Kidney epithelial cell (primary cell): ENCODE measurements at regions not wholly inside any gene's neighbourhood (a gene's known extent, or its start where the extent isn't known, plus 50 kb on each side); places are given as distances from the start of the nearest gene placed in this dataset.

Experiments
- DNase-seq: peaks from one replicate; pipeline ENCODE4 v3.0.0-alpha.2; 2010; ENCODE audit warnings: low read depth
- H3K27me3 ChIP-seq: 2 replicates; pipeline ENCODE4 v1.6.0; 2011; ENCODE audit warnings: low read length; ENCODE audit not compliant: control insufficient read depth, insufficient read depth
- H3K36me3 ChIP-seq: 2 replicates; pipeline ENCODE4 v1.5.1; 2011; ENCODE audit warnings: low read length; ENCODE audit not compliant: control insufficient read depth, insufficient read depth
- H3K4me3 ChIP-seq: 2 replicates; pipeline ENCODE4 v1.5.1; 2011; ENCODE audit warnings: low read depth, mild to moderate bottlenecking, control low read depth, low read length
- TF ChIP-seq, protein P1 (sequence below): IDR thresholded peaks from 2 replicates; pipeline ENCODE4 v1.5.1; 2011; ENCODE audit warnings: mild to moderate bottlenecking, moderate library complexity, low read length, control low read depth, inconsistent platforms; ENCODE audit not compliant: insufficient read depth, poor library complexity, severe bottlenecking

DNA sequence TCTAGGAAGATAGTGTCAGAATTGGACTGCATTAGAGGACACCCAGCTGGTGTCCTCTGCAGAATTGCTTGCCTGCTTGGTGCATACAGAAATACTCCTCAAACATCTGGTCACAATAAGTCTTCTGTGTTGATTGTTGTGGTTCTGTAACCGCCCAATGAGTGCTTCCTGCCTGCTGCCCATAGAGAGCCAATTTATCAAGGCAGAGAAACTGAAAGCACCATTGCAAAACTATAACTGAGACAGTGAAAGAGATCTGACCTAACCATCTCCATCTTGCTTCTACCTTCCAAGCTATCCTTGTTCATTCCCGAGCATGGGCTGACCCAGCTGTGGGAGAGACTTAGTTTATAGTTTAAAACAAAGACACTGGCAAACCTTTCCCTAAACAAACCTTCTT, 462.4 kb upstream of the RGS18 start:
- no peaks in the 10 kb centered on the region for H3K27me3 ChIP-seq
- H3K4me3 ChIP-seq = no peak overlapping the region
- no peak for DNase-seq
- no peaks in the 10 kb centered on the region for H3K36me3 ChIP-seq
- TF ChIP-seq, protein P1, sequence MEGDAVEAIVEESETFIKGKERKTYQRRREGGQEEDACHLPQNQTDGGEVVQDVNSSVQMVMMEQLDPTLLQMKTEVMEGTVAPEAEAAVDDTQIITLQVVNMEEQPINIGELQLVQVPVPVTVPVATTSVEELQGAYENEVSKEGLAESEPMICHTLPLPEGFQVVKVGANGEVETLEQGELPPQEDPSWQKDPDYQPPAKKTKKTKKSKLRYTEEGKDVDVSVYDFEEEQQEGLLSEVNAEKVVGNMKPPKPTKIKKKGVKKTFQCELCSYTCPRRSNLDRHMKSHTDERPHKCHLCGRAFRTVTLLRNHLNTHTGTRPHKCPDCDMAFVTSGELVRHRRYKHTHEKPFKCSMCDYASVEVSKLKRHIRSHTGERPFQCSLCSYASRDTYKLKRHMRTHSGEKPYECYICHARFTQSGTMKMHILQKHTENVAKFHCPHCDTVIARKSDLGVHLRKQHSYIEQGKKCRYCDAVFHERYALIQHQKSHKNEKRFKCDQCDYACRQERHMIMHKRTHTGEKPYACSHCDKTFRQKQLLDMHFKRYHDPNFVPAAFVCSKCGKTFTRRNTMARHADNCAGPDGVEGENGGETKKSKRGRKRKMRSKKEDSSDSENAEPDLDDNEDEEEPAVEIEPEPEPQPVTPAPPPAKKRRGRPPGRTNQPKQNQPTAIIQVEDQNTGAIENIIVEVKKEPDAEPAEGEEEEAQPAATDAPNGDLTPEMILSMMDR = no peak

DNA sequence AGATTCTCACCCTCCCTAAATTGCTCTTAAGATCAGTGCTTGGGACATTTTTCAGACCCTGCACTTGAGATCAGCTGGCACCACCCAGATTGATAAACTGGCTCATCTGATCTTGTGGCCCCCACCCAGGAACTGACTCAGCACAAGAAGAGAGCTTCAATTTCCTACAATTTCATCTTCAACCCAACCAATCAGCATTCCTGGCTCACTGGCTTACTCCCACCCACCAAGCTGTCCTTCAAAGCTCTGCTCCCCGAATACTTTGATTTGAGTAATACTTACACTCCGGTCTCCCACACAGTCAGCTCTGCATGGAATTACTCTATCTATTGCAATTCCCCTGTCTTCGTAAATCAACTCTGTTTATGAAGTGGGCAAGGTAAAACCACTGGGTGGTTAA, 461.9 kb upstream of the RGS18 start:
- DNase-seq = no peak
- H3K4me3 ChIP-seq = no peak overlapping the region
- no peaks in the 10 kb centered on the region for H3K27me3 ChIP-seq
- TF ChIP-seq, protein P1 = no peak
- no peaks in the 10 kb centered on the region for H3K36me3 ChIP-seq

DNA sequence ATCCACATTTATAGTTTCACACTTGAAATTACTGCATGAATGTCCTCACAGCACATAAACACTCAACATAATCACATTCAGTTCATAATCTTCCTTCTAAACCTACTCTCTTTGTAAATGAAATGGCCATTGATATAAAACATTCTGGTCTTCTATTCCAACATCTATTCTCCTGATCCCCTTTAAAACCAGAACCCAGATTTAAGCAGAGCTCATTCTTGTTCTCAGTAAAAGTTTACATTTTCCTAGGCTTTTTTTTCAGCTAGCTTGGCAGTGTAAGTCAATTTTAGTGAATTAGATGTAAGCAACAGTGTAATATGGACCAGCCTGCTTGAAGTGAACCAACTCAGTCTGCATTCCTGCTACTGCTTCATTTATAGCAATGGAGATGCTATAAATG, 460.7 kb upstream of the RGS18 start:
- no peaks in the 10 kb centered on the region for H3K36me3 ChIP-seq
- TF ChIP-seq, protein P1 = no peak

DNA sequence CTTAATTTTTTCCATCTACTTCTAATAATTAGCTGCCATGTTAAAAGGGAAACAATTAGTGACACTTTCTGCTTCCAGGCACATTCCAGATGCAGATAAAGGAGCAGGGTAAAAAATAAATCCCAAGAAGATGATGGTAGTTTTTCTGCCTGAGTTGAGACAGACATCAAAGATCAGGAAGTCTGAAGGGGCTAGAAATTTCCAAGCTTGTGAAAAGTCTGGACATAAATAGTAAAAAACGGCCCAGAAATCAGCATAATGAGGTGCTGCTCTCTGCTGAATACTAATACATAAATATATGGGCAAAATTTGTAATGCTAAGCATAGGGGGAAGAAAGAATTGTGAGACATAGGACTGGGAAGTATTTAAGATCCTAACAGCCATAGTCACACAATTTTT, 460.0 kb upstream of the RGS18 start:
- DNase-seq = no peak
- no peak overlapping the region for H3K4me3 ChIP-seq
- TF ChIP-seq, protein P1 = no peak
- no peaks in the 10 kb centered on the region for H3K27me3 ChIP-seq
- no peaks in the 10 kb centered on the region for H3K36me3 ChIP-seq

More for the DNA sequence above, 460.7 kb upstream of the RGS18 start:
- DNase-seq = no peak
- no peak overlapping the region for H3K4me3 ChIP-seq
- no peaks in the 10 kb centered on the region for H3K27me3 ChIP-seq

DNA sequence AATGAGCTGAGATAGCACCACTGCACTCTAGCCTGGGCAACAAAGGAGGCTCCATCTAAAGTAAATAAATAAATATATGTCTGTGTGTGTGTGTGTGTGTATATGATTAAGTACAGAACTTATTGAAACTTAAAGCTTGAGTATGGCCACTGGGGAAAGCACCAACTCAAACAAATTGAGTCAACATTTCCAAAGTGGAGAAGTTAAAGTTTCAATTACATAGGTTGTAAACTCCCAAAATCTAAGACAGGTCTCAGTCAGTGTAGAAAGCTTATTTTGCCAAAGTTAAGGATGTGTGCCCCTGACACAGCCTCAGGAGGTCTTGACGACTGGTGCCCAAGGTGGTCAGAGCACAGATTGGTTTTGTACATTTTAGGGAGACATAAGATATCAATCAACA, 458.9 kb upstream of the RGS18 start:
- DNase-seq = no peak
- H3K27me3 ChIP-seq = no peaks in the 10 kb centered on the region
- no peak overlapping the region for H3K4me3 ChIP-seq
- no peaks in the 10 kb centered on the region for H3K36me3 ChIP-seq
- TF ChIP-seq, protein P1 = no peak

DNA sequence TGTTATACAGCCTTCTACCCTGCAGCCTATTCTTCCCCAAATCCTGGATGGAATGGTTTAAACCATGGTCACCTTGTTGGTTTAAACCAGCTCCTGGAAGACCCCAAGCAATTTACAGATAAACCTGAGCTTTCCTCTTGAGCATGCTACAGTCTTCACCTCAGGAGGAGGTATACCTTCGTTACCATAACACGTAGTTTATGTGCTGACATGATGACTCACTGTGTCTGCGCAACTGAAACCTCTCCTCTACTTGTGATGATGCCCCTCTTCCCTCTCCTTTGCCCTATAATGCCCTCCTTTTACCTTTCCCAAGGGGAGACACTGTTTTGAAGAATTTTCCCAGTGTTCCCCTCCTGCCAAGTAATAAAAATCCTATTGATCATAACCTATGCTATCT, 457.3 kb upstream of the RGS18 start:
- Histone ChIP-seq H3K27me3 (no peaks in the 10 kb centered on the region), H3K4me3 (no peak overlapping the region), H3K36me3 (no peaks in the 10 kb centered on the region)
- TF ChIP-seq, protein P1 = no peak
- no peak for DNase-seq
